Chondrocyte (in vitro differentiated cells): ENCODE measurements at regions not wholly inside any gene's neighbourhood (a gene's known extent, or its start where the extent isn't known, plus 50 kb on each side); places are given as distances from the start of the nearest gene placed in this dataset.
"Not testable (repeated sequence)": the region's sequence is repeated elsewhere in the genome, so short reads cannot be mapped to it uniquely, and the experiment has no call there.

Source experiments
- DNase-seq: peaks from one replicate; pipeline ENCODE4 v3.0.0; 2021; ENCODE audit warnings: mixed read lengths, low spot score
- H3K27ac Mint-ChIP-seq: one replicate; pipeline ENCODE4 v1.8.0; 2021; ENCODE audit warnings: mild to moderate bottlenecking, moderate library complexity, mixed read lengths; ENCODE audit not compliant: unreplicated experiment
- H3K27me3 Mint-ChIP-seq: 2 replicates; pipeline ENCODE4 v1.8.0; 2021; ENCODE audit warnings: low read depth, mixed read lengths
- H3K36me3 Mint-ChIP-seq: 2 replicates; pipeline ENCODE4 v1.8.0; 2021; ENCODE audit warnings: low read depth, mixed read lengths
- H3K4me1 Mint-ChIP-seq: 2 replicates; pipeline ENCODE4 v1.8.0; 2021; ENCODE audit warnings: low read depth, mild to moderate bottlenecking, mixed read lengths
- H3K4me3 Mint-ChIP-seq: one replicate; pipeline ENCODE4 v1.8.0; 2021; ENCODE audit warnings: mild to moderate bottlenecking, moderate library complexity, mixed read lengths; ENCODE audit not compliant: unreplicated experiment
- H3K9me3 Mint-ChIP-seq: 2 replicates; pipeline ENCODE4 v1.8.0; 2021; ENCODE audit warnings: low read depth, mixed read lengths
- TF ChIP-seq, protein P1 (sequence below): fragments of 200-600 bp; sonication (generic); IDR thresholded peaks from 2 replicates; pipeline ENCODE4 v1.5.0; 2021; ENCODE audit warnings: antibody characterized with exemption, mild to moderate bottlenecking, moderate library complexity

DNA sequence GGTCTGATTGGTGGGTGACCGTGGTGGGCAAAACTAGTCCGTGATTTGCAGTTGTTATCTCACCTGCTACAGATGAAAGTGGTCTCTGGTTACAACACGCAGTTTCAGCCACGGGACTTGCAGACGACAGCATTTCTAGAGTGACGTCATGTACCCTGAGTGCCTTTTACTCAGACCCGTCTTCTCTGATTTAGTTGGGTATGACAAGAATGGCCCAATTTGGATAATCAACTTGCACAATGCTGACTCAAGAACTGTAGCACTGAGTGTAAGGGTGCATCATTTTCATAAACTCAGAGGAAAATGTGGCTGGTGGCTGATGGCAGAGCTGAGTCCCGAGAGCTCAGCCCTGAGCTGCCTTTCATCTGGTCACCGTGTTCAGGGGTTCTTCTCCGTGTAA, 281.4 kb upstream of the FRG1 start:
- Mint-ChIP-seq H3K9me3 (peaks cover 23% of the 10 kb centered on the region), H3K4me3 (no peak overlapping the region)

DNA sequence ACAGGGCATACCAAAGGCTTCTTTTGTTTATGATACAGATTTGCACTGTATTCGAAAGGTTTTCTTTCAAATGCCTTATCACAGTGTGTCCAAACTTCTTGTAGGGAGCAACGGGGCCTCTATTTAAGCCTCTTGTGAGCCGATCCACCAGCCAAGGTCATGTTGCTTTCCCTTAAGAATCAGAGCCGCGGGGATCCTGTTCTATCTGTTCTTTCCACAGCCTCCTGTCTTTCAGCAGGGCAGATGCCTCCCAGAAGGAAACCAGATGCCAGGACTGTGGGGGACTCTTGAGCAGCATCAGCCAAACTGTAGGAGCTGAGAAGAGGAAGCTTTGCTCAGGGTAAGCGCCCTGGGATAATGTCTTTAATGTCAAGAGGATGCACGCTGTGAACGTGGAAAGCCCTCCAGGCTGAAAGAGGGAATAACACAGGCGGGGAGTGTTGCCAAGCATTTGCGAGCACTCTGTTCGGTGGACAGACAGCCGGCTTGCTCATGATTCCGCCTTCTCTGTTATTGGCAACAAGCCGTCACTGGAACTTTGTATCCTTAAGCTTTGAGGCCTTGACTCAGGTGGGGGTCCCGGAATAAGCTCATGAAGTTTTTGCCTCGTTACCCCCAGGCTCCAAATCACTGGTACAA, 279.8 kb upstream of the FRG1 start:
- H3K36me3 Mint-ChIP-seq = no peaks in the 10 kb centered on the region
- no peak overlapping the region for H3K4me3 Mint-ChIP-seq
- no peaks in the 10 kb centered on the region for H3K4me1 Mint-ChIP-seq
- peaks cover 21% of the 10 kb centered on the region for H3K9me3 Mint-ChIP-seq
- H3K27me3 Mint-ChIP-seq = no peaks in the 10 kb centered on the region
- TF ChIP-seq, protein P1, sequence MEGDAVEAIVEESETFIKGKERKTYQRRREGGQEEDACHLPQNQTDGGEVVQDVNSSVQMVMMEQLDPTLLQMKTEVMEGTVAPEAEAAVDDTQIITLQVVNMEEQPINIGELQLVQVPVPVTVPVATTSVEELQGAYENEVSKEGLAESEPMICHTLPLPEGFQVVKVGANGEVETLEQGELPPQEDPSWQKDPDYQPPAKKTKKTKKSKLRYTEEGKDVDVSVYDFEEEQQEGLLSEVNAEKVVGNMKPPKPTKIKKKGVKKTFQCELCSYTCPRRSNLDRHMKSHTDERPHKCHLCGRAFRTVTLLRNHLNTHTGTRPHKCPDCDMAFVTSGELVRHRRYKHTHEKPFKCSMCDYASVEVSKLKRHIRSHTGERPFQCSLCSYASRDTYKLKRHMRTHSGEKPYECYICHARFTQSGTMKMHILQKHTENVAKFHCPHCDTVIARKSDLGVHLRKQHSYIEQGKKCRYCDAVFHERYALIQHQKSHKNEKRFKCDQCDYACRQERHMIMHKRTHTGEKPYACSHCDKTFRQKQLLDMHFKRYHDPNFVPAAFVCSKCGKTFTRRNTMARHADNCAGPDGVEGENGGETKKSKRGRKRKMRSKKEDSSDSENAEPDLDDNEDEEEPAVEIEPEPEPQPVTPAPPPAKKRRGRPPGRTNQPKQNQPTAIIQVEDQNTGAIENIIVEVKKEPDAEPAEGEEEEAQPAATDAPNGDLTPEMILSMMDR = no peak
- DNase-seq = no peak
- no peak overlapping the region for H3K27ac Mint-ChIP-seq

More for the DNA sequence above, 281.4 kb upstream of the FRG1 start:
- Mint-ChIP-seq H3K4me1 (no peaks in the 10 kb centered on the region), H3K27ac (no peak overlapping the region), H3K27me3 (no peaks in the 10 kb centered on the region), H3K36me3 (no peaks in the 10 kb centered on the region)
- TF ChIP-seq, protein P1 = no peak
- no peak for DNase-seq

DNA sequence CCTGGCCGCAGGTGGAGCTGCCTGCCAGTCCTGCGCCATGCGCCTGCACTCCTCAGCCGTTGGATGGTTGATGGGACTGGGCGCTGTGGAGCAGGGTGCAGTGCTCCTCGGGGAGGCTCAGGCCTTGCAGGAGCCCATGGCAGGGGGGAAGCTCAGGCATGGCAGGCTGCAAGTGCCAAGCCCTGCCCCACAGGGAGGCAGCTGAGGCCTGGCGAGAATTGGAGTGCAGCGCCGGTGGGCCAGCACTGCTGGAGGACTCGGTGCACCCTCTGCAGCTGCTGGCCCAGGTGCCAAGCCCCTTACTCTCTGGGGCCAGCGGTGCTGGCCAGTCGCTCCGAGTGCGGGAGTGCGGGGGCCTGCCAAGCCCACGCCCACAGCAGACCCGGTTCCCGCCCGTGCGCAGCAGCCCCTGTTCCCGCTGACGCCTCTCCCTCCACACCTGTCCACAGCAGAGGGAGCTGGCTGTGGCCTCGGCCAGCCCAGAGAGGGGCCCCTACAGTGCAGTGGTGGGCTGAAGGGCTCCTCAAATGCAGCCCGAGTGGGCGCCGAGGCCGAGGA, 275.9 kb upstream of the FRG1 start:
- peaks cover 25% of the 10 kb centered on the region for H3K9me3 Mint-ChIP-seq
- no peaks in the 10 kb centered on the region for H3K36me3 Mint-ChIP-seq
- TF ChIP-seq, protein P1 = no peak
- no peaks in the 10 kb centered on the region for H3K4me1 Mint-ChIP-seq
- DNase-seq = no peak
- no peak overlapping the region for H3K4me3 Mint-ChIP-seq
- H3K27me3 Mint-ChIP-seq = no peaks in the 10 kb centered on the region
- no peak overlapping the region for H3K27ac Mint-ChIP-seq

DNA sequence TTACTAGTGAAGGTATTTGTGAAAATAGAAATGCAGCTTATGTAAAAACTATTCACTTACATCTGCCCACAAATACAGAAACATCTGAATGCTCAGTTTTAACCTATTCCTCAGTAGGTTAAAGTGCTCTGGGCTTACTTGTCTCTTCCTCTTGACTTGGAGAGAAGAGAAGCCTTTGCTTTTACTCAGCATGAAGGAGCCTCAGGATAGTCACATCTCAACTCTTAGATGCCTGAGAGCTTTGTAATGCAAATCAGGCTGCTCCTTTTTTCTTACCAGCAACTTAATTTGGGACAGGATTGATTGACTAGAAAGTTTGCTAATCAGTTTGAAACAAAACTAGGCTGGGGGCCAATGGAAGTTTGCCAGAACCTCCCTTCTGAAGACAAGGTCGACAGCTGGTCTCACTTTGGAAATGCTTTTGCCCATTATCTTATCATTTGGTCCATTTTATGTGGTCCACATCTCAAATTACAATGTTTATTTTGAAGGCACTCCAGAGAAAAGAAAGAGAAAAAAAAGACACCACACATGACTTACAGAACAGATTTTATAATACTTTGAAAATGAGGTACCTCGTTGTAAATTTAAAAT, 274.9 kb upstream of the FRG1 start:
- H3K4me1 Mint-ChIP-seq, H3K4me3 Mint-ChIP-seq, H3K27ac Mint-ChIP-seq, H3K36me3 Mint-ChIP-seq, H3K27me3 Mint-ChIP-seq, DNase-seq: not testable (repeated sequence)
- peaks cover 22% of the 10 kb centered on the region for H3K9me3 Mint-ChIP-seq

DNA sequence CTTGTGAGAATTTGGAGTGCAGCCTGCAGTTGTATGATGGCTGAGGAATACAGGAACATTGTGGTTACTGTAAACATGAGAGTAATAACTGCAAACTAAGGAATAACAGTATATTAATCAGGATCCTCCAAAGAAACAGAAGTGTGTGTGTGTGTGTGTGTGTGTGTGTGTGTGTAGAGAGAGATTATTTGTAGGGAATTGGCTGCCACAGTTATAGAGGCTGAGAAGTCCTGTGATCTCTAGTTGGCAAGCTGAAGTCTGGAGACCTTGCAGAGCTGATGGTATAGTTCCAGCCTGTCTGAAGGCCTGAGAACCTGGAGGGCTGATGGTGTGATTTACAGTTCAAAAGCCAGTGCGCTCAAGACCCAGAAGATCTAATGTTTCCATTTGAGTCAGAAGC, 273.3 kb upstream of the FRG1 start:
- not testable (repeated sequence) for H3K4me1 Mint-ChIP-seq, H3K4me3 Mint-ChIP-seq, DNase-seq, H3K27ac Mint-ChIP-seq, H3K27me3 Mint-ChIP-seq, H3K36me3 Mint-ChIP-seq
- H3K9me3 Mint-ChIP-seq = peaks cover 15% of the 10 kb centered on the region

DNA sequence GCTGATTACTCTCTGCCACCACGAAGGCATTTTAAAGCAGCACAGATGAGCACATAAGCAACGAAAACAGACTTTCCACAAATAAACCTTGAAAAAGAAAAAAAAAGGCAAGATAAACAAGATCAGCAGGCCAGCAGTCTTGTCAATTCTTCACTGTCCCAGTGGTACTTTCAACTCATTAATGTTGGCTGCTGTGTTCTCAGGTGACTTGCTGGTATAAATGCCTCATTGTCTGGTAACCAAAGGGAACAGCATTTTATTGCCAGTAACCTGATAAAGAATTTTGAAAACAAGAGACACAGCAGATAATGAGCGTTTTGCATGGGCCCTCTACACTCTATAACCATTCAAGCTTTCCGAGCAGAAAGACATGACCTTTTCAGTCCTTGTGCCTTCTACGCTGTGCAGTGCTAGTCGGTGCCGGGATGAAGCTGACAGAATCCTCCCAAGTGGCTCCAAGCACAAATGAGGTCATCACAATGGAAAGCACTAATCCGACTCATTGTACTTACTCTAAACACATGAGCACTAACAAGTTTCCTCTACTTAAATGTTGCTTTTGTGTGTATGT, 242.9 kb upstream of the FRG1 start:
- not testable (repeated sequence) for H3K4me1 Mint-ChIP-seq, H3K9me3 Mint-ChIP-seq, H3K4me3 Mint-ChIP-seq, H3K27ac Mint-ChIP-seq, H3K36me3 Mint-ChIP-seq, H3K27me3 Mint-ChIP-seq, DNase-seq

DNA sequence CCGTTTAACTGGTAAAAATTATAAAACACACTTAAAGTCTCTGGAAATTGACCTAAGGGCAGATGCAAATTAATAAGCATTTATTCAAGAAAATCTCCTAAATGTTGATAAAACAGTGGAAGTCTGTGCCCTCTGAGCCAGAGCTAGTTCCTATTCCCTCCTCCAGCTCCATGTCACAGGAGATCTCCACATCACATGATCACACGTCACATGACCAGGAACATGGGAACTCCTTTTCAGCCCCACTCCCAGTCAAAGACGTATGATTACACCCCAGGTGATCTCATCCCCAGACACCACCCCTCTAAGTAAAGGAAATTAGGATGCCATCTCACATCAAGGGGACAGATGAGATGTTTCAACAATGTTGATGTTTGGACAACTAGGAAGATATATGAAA, 237.7 kb upstream of the FRG1 start:
- not testable (repeated sequence) for H3K27ac Mint-ChIP-seq, H3K4me3 Mint-ChIP-seq, H3K4me1 Mint-ChIP-seq, H3K27me3 Mint-ChIP-seq, DNase-seq, H3K36me3 Mint-ChIP-seq, H3K9me3 Mint-ChIP-seq

DNA sequence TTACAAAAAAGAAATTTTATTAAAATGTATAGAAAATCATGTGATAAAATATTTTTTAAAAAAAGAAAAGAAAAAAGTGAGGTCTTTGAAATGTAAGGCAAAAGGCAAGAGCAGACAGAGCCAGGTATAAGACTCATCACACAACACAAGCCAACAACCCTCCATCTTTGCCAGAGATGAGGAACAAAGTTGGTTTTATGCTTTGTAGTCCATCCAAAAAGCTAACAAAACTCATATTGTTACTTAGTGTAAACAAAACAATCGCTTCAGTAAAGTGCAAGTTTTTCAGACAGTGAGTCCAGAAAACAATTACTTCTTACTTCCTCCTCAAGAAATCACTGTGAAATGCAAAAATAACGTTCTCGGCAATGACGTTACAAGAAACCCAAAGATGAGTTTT, 233.9 kb upstream of the FRG1 start:
- not testable (repeated sequence) for DNase-seq, H3K4me3 Mint-ChIP-seq, H3K27me3 Mint-ChIP-seq

DNA sequence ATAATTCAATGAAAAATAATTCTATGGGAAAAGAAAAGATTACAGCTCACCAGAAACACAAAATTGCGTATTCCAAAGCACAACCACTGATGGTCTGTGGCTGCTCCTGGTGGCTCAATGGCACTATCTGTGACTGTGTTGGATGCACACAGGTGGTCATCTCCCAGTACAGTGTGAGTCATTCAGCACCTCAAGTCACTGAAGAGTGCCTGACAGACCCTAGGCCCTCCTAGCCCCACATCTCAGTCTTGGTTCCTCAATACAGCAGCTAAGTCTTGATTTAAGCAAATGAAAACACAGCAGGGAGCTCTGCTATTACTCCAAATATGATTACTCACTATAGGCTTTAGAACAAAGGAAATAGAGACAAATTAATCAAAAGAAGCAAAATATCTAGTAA, 233.4 kb upstream of the FRG1 start:
- not testable (repeated sequence) for H3K4me3 Mint-ChIP-seq, H3K4me1 Mint-ChIP-seq, DNase-seq, H3K36me3 Mint-ChIP-seq, H3K27ac Mint-ChIP-seq, H3K27me3 Mint-ChIP-seq
- H3K9me3 Mint-ChIP-seq = peaks cover 23% of the 10 kb centered on the region

More for the DNA sequence above, 233.9 kb upstream of the FRG1 start:
- H3K27ac Mint-ChIP-seq, H3K36me3 Mint-ChIP-seq, H3K4me1 Mint-ChIP-seq: not testable (repeated sequence)
- peaks cover 23% of the 10 kb centered on the region for H3K9me3 Mint-ChIP-seq

DNA sequence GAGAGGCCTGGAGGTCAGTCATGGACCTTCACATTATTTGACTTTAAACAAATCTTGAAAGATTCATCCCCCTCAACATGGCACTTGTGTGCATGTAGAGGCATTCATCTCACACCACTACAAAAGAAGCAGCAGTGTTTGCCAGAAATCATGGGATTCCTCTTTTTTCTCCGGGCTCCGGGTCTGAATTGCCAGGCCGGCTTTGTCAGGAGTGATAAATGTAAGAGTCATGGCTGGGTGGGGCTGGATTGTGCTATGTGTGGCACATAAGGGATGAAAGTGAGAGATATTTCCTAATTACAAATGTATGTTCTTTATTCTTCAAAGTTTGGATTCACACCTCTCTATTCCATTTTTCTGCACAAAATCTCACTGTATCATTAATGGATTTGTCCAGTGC, 228.7 kb upstream of the FRG1 start:
- not testable (repeated sequence) for H3K27ac Mint-ChIP-seq, H3K4me3 Mint-ChIP-seq, H3K27me3 Mint-ChIP-seq, H3K4me1 Mint-ChIP-seq, DNase-seq, H3K36me3 Mint-ChIP-seq
- peaks cover 34% of the 10 kb centered on the region for H3K9me3 Mint-ChIP-seq
